ENCODE measurements at regions not wholly inside any gene's neighbourhood (a gene's known extent, or its start where the extent isn't known, plus 50 kb on each side); places are given as distances from the start of the nearest gene placed in this dataset.

DNA sequence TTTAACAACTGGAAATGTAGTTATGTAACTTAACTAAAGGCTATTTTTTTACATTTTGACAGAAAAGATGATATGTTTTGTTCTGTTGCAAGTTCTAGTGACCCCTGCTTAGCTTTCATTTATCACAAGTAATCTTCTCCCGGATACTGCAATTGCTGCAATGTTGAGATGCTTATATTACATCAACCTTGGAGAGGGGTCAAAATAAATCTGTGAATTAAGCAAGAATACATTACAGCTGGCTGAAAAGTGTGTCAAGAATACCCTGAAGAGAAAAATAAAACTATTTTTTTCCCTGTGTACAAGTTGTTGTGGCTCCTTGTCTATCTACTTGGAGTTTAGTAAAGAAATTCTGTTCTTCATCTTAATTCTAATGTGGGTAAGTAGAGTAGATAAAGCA, 232.1 kb upstream of the GOLIM4 start:
- ChIA-PET POLR2A (ENCODE audit: unreplicated experiment) (no interaction called here), CTCF (no interaction called here)
- TF ChIP-seq CTCF (conservative IDR thresholded peaks at IDR 0.05; ENCODE audit: low read depth, low read length) = no peak
- no peak for TF ChIP-seq MAFK (IDR thresholded peaks at IDR 0.05; ENCODE audit: low read depth, low read length)
- no peak for TF ChIP-seq POLR2A (IDR thresholded peaks at IDR 0.05; ENCODE audit: low read depth, low read length)
- TF ChIP-seq, protein P1, sequence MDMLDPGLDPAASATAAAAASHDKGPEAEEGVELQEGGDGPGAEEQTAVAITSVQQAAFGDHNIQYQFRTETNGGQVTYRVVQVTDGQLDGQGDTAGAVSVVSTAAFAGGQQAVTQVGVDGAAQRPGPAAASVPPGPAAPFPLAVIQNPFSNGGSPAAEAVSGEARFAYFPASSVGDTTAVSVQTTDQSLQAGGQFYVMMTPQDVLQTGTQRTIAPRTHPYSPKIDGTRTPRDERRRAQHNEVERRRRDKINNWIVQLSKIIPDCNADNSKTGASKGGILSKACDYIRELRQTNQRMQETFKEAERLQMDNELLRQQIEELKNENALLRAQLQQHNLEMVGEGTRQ (IDR thresholded peaks at IDR 0.05; ENCODE audit: low read depth, low read length) = no peak
- no peak for TF ChIP-seq MXI1 (IDR thresholded peaks at IDR 0.05; ENCODE audit: borderline replicate concordance, low read depth, low read length)
- TF ChIP-seq CEBPB (IDR thresholded peaks at IDR 0.05; ENCODE audit: low read depth, low read length) = no peak
- TF ChIP-seq, protein P2, sequence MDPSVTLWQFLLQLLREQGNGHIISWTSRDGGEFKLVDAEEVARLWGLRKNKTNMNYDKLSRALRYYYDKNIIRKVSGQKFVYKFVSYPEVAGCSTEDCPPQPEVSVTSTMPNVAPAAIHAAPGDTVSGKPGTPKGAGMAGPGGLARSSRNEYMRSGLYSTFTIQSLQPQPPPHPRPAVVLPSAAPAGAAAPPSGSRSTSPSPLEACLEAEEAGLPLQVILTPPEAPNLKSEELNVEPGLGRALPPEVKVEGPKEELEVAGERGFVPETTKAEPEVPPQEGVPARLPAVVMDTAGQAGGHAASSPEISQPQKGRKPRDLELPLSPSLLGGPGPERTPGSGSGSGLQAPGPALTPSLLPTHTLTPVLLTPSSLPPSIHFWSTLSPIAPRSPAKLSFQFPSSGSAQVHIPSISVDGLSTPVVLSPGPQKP (IDR thresholded peaks at IDR 0.05; ENCODE audit: borderline replicate concordance, low read depth, low read length) = no peak
- no peak for TF ChIP-seq CHD1 (IDR thresholded peaks at IDR 0.05; ENCODE audit: low read depth, low read length)
- no peak for TF ChIP-seq RAD21 (IDR thresholded peaks at IDR 0.05; ENCODE audit: low read length)
- TF ChIP-seq SMC3 (IDR thresholded peaks at IDR 0.05; ENCODE audit: low read depth, low read length) = no peak
- TF ChIP-seq BHLHE40 (IDR thresholded peaks at IDR 0.05; ENCODE audit: low read depth, low read length) = no peak
- no peak for TF ChIP-seq FOS (IDR thresholded peaks at IDR 0.05; ENCODE audit: low read depth, low read length)
- no peak for TF ChIP-seq RCOR1 (IDR thresholded peaks at IDR 0.05; ENCODE audit: insufficient replicate concordance, low read length)
- TF ChIP-seq NFE2L2 (IDR thresholded peaks at IDR 0.05; ENCODE audit: low read depth, low read length) = no peak
- TF ChIP-seq RFX5 (IDR thresholded peaks at IDR 0.05; ENCODE audit: low read depth, low read length) = no peak
- dilution Hi-C loops (cut with HindIII; ENCODE audit: low sequenced_read_pairs, unreplicated experiment) (no loop called here), in situ Hi-C loops (cut with MboI; ENCODE audit: low sequenced_read_pairs) (no loop called here), intact Hi-C loops (cut with micrococcal nuclease) (no loop called here)
- H3K4me3 ChIP-seq (ENCODE audit: insufficient read depth, low read depth, low read length) = no peak overlapping the region
- H2AK5ac ChIP-seq (ENCODE audit: low read depth, low read length) = no peak overlapping the region
- DNase-seq (peak; percentile 12), ATAC-seq (ENCODE audit: low read depth) (peak; percentile 68)
- BruUV-seq (replicated peaks) = no TSS peak
- H4K8ac ChIP-seq (ENCODE audit: low read depth in 2 of 2, low read length in 2 of 2) = no peak overlapping the region
- no peak overlapping the region for H2BK120ac ChIP-seq (ENCODE audit: low read depth, low read length)
- H3K18ac ChIP-seq (ENCODE audit: low read depth, low read length) = no peak overlapping the region
- no peak overlapping the region for H3K14ac ChIP-seq (replicated peaks; ENCODE audit: low read depth, low read length)
- no peak overlapping the region for H2AFZ ChIP-seq (replicated peaks; ENCODE audit: low read length, poor library complexity)
- H3K9ac ChIP-seq (ENCODE audit: low read depth, low read length) = no peak overlapping the region
- no peaks in the 10 kb centered on the region for H4K20me1 ChIP-seq (ENCODE audit: insufficient read depth, low read length)
- no peaks in the 10 kb centered on the region; the same call in 1 of the 2 replicates for H3K4me1 ChIP-seq (ENCODE audit: control insufficient read depth, insufficient read depth, low read length)
- H2BK20ac ChIP-seq (ENCODE audit: low read depth, low read length) = no peak overlapping the region
- no peak overlapping the region for H4K5ac ChIP-seq (ENCODE audit: low read depth, low read length)
- H3K79me1 ChIP-seq (ENCODE audit: low read depth in 1 of 2, low read length in 2 of 2) = no peaks in the 10 kb centered on the region
- no CpG with 5 or more reads among the region's 1 CpG for WGBS, 2 experiments (ENCODE audit: extremely low coverage in 2 of 2, insufficient read length in 1 of 2)
- H3K9me3 ChIP-seq (ENCODE audit: control insufficient read depth, insufficient read depth, low read length) = no peaks in the 10 kb centered on the region
- no peak overlapping the region for H2BK15ac ChIP-seq (ENCODE audit: low read depth, low read length)
- no peak overlapping the region for H2AK9ac ChIP-seq (replicated peaks; ENCODE audit: low read depth, low read length, poor library complexity)
- no peak overlapping the region for H3K56ac ChIP-seq (ENCODE audit: extremely low read depth, insufficient read depth, low read length)
- H3K4ac ChIP-seq (ENCODE audit: low read depth, low read length) = no peak overlapping the region
- no peak overlapping the region for H2BK5ac ChIP-seq (ENCODE audit: low read depth, low read length, poor library complexity, severe bottlenecking)
- no peak overlapping the region; the same call in 1 of the 2 replicates for H3K27ac ChIP-seq (ENCODE audit: insufficient read depth, low read length)
- H3K9me1 ChIP-seq (ENCODE audit: insufficient read depth, low read length) = no peaks in the 10 kb centered on the region
- no peak overlapping the region for H3K4me2 ChIP-seq (ENCODE audit: low read depth, low read length)
- H3K27me3 ChIP-seq (ENCODE audit: control insufficient read depth, insufficient read depth, low read length) = no peaks in the 10 kb centered on the region
- H4K91ac ChIP-seq (ENCODE audit: insufficient read depth, low read depth, low read length) = no peak overlapping the region
- H3K36me3 ChIP-seq (ENCODE audit: control insufficient read depth, insufficient read depth, low read length) = no peaks in the 10 kb centered on the region
- no peak overlapping the region for H3K23ac ChIP-seq (ENCODE audit: low read depth, low read length)
